Testis (tissue), 2 donors: ENCODE measurements at regions not wholly inside any gene's neighbourhood (a gene's known extent, or its start where the extent isn't known, plus 50 kb on each side); places are given as distances from the start of the nearest gene placed in this dataset.

Experiments
- POLR2A ChIP-seq: fragments of 450-650 bp; IDR thresholded peaks from one replicate; pipeline ENCODE4 v1.6.1; 2017; ENCODE audit warnings: antibody characterized with exemption, mild to moderate bottlenecking, moderate library complexity
- TF ChIP-seq, protein P1 (sequence below), 3 experiments: fragments of 450-650 bp in 2 of 3; fragments of 200-600 bp in 1 of 3; sonication (generic) in 1 of 3; IDR thresholded peaks; one replicate each; pipeline ENCODE4 v1.5.1; 2016 to 2019; ENCODE audit warnings: antibody characterized with exemption in 3 of 3, mild to moderate bottlenecking in 2 of 3, moderate library complexity in 1 of 3

DNA sequence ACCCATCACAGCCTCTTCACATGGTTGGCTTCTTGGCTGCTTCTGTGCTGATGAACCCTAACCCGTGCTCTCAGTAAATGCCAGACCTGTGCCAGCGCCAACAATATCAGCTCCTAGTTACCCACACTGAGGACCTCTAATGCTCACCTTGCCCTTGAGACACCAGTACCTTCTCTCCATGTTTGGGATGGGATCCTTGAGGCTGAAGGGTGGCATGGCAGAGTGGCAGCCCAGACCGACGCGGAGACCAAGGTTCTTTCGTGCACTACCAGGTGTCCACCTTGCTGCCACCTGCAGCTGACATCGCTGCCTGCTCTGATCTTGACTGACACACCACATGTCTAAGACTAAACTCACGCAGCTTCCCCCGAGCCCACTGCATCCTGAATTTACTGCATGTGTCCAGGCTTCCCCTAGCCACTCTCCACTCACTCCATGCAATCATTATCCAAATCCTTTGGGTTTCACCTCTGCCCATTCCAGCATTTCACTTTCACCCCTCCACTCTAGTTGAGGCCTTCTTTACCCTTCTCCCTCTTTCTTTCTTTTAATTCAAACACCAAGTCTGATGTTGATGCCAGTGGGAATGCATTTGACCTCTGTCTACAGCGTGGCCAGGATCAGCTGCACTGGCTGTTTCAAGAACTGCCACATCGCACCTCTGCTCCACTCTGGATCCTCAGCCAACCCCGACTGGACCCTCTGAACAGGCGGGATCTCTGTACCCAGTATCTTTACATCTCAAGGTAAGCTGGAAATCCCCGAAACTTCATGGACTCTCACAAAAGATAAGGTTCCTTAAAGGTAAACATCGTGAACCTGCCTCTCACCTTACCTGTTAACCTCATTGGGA is 294.9 kb downstream of the GLRX3 start:
- TF ChIP-seq, protein P1, sequence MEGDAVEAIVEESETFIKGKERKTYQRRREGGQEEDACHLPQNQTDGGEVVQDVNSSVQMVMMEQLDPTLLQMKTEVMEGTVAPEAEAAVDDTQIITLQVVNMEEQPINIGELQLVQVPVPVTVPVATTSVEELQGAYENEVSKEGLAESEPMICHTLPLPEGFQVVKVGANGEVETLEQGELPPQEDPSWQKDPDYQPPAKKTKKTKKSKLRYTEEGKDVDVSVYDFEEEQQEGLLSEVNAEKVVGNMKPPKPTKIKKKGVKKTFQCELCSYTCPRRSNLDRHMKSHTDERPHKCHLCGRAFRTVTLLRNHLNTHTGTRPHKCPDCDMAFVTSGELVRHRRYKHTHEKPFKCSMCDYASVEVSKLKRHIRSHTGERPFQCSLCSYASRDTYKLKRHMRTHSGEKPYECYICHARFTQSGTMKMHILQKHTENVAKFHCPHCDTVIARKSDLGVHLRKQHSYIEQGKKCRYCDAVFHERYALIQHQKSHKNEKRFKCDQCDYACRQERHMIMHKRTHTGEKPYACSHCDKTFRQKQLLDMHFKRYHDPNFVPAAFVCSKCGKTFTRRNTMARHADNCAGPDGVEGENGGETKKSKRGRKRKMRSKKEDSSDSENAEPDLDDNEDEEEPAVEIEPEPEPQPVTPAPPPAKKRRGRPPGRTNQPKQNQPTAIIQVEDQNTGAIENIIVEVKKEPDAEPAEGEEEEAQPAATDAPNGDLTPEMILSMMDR (IDR thresholded peaks at IDR 0.05) = no peak
- TF ChIP-seq POLR2A = no peak
